A549 (cell line): ENCODE measurements at regions not wholly inside any gene's neighbourhood (a gene's known extent, or its start where the extent isn't known, plus 50 kb on each side); places are given as distances from the start of the nearest gene placed in this dataset.

Experiments used
- ATAC-seq, 2 experiments: fragments of 200-7000 bp in 1 of 2; fragments of >200 bp in 1 of 2; cut with Nextera tagmentation in 1 of 2; cut with Tn5 transposase in 1 of 2; 3 replicates each; pipeline versions ENCODE4 v1.8.0 to v1.9.1; 2018 to 2020; ENCODE audit warnings: mild to moderate bottlenecking in 1 of 2, moderate library complexity in 1 of 2
- CTCF ChIA-PET: fragments of 300-600 bp; sonication (Branson Sonifier 250); formaldehyde crosslinking; extraction: SDS; loops from one replicate; lab custom pipeline; 2021; ENCODE audit warnings: antibody characterized with exemption, inconsistent platforms; lab: Yijun Ruan, JAX
- POLR2A ChIA-PET: fragments of 350-600 bp; formaldehyde crosslinking; extraction: SDS; loops from one replicate; lab custom pipeline; 2021; ENCODE audit warnings: antibody characterized with exemption, inconsistent platforms; lab: Yijun Ruan, JAX
- DNase-seq, 2 experiments: peaks; one replicate each; pipeline versions ENCODE4 v3.0.0 to v3.0.0-alpha.2; 2011 to 2016; ENCODE audit warnings: low read depth in 1 of 2, low spot score in 1 of 2
- FAIRE-seq: peaks from 2 replicates; lab custom pipeline; 2011; peaks lifted over from hg19 to GRCh38; lab: Jason Lieb, UNC
- H3K27ac ChIP-seq, 2 experiments: fragments of >200 bp; sonication (Bioruptor Twin); formaldehyde crosslinking; 3 replicates each; pipeline ENCODE4 v1.5.1; 2016 to 2017
- H3K4me1 ChIP-seq: fragments of >200 bp; sonication (Bioruptor Twin); formaldehyde crosslinking; 3 replicates; pipeline ENCODE4 v1.6.1; 2016
- H3K4me2 ChIP-seq: fragments of >200 bp; sonication (Bioruptor Twin); formaldehyde crosslinking; 3 replicates; pipeline ENCODE4 v1.6.1; 2016
- H3K4me3 ChIP-seq: fragments of >200 bp; sonication (Bioruptor Twin); formaldehyde crosslinking; 3 replicates; pipeline ENCODE4 v1.5.1; 2016
- H3K9me3 ChIP-seq: fragments of >200 bp; sonication (Bioruptor Twin); formaldehyde crosslinking; 3 replicates; pipeline ENCODE4 v1.6.1; 2016
- CBX2 ChIP-seq: fragments of 200-600 bp; sonication (generic); IDR thresholded peaks from 2 replicates; pipeline ENCODE4 v1.6.1; 2016; ENCODE audit warnings: low read depth, mild to moderate bottlenecking, borderline replicate concordance
- CEBPB ChIP-seq, 2 experiments: fragments of >200 bp in 1 of 2; sonication (Bioruptor Twin) in 1 of 2; formaldehyde crosslinking in 1 of 2; IDR thresholded peaks; 2 replicates each; pipeline ENCODE4 v1.6.1; 2012 to 2016
- CHD2 ChIP-seq: fragments of 150-350 bp; IDR thresholded peaks from 2 replicates; pipeline ENCODE4 v1.6.1; 2014; ENCODE audit warnings: low read length; ENCODE audit not compliant: partially characterized antibody
- EHF ChIP-seq: fragments of 250-450 bp; sonication (Bioruptor Pico); IDR thresholded peaks from 2 replicates; pipeline ENCODE4 v1.5.0; 2020; ENCODE audit warnings: mild to moderate bottlenecking
- EHMT2 ChIP-seq: fragments of 200-600 bp; sonication (generic); IDR thresholded peaks from 2 replicates; pipeline ENCODE4 v1.6.1; 2016; ENCODE audit warnings: antibody characterized with exemption, low read depth, mild to moderate bottlenecking, moderate library complexity
- FOSB ChIP-seq: fragments of 250-450 bp; sonication (Bioruptor Pico); IDR thresholded peaks from 2 replicates; pipeline ENCODE4 v1.5.0; 2020; ENCODE audit warnings: mild to moderate bottlenecking, moderate library complexity
- FOSL2 ChIP-seq, 2 experiments: fragments of 450-650 bp in 1 of 2; fragments of >200 bp in 1 of 2; sonication (Bioruptor Twin) in 1 of 2; formaldehyde crosslinking; IDR thresholded peaks; 2 replicates each; pipeline versions ENCODE4 v1.5.0 to v1.6.1; 2016 to 2020; ENCODE audit warnings: mild to moderate bottlenecking in 1 of 2, moderate library complexity in 1 of 2
- FOXS1 ChIP-seq: fragments of 250-450 bp; sonication (Bioruptor Pico); IDR thresholded peaks from 2 replicates; pipeline ENCODE4 v1.5.0; 2020; ENCODE audit warnings: mild to moderate bottlenecking, moderate library complexity
- GATA3 ChIP-seq: IDR thresholded peaks from 2 replicates; pipeline ENCODE4 v1.6.1; 2012; ENCODE audit warnings: borderline replicate concordance
- HDAC2 ChIP-seq: fragments of 200-600 bp; sonication (generic); IDR thresholded peaks from 2 replicates; pipeline ENCODE4 v1.6.1; 2016
- JUN ChIP-seq, 2 experiments: fragments of >200 bp; sonication (Bioruptor Twin); formaldehyde crosslinking; IDR thresholded peaks; 2 replicates in 1 of 2; 3 replicates in 1 of 2; pipeline ENCODE4 v1.6.1; 2016 to 2017
- NFE2L2 ChIP-seq: fragments of 150-350 bp; conservative IDR thresholded peaks from 2 replicates; pipeline ENCODE4 v1.6.1; 2014; ENCODE audit warnings: low read length
- NR3C1 ChIP-seq: fragments of >200 bp; sonication (Bioruptor Twin); formaldehyde crosslinking; IDR thresholded peaks from 3 replicates; pipeline ENCODE4 v1.6.1; 2017
- PHF8 ChIP-seq: fragments of 200-600 bp; sonication (generic); IDR thresholded peaks from 2 replicates; pipeline ENCODE4 v1.6.1; 2016; ENCODE audit warnings: low read depth, mild to moderate bottlenecking, antibody characterized with exemption, moderate library complexity, borderline replicate concordance
- RAD21 ChIP-seq, 2 experiments: fragments of >200 bp in 1 of 2; sonication (Bioruptor Twin) in 1 of 2; formaldehyde crosslinking in 1 of 2; IDR thresholded peaks in 1 of 2; conservative IDR thresholded peaks in 1 of 2; 2 replicates in 1 of 2; 3 replicates in 1 of 2; pipeline ENCODE4 v1.6.1; 2012 to 2018; ENCODE audit warnings: inconsistent platforms in 1 of 2
- RNF2 ChIP-seq: fragments of 200-600 bp; sonication (generic); IDR thresholded peaks from 2 replicates; pipeline ENCODE4 v1.6.1; 2016; ENCODE audit warnings: low read depth, mild to moderate bottlenecking, antibody characterized with exemption, moderate library complexity, borderline replicate concordance
- SMC3 ChIP-seq: fragments of >200 bp; sonication (Bioruptor Twin); formaldehyde crosslinking; IDR thresholded peaks from 3 replicates; pipeline ENCODE4 v1.6.1; 2018; ENCODE audit warnings: inconsistent platforms
- TP53 ChIP-seq: fragments of 250-450 bp; sonication (Bioruptor Pico); IDR thresholded peaks from 2 replicates; pipeline ENCODE4 v1.5.0; 2021; ENCODE audit warnings: mild to moderate bottlenecking, moderate library complexity
- WGBS: methylation state at CpG from one replicate; pipeline ENCODE4 v1.1.6; 2017; ENCODE audit errors: missing lambda C conversion rate; 5-methylcytosine and 5-hydroxymethylcytosine counted together
- TF ChIP-seq, protein P1 (sequence below): IDR thresholded peaks from 2 replicates; pipeline ENCODE4 v1.6.1; 2012
- TF ChIP-seq, protein P2 (sequence below): fragments of 150-350 bp; IDR thresholded peaks from 2 replicates; pipeline ENCODE4 v1.6.1; 2014; ENCODE audit warnings: low read depth, mild to moderate bottlenecking, low read length
- TF ChIP-seq, protein P3 (sequence below): fragments of >200 bp; sonication (Bioruptor Twin); formaldehyde crosslinking; IDR thresholded peaks from 3 replicates; pipeline ENCODE4 v1.6.1; 2016
- TF ChIP-seq, protein P4 (sequence below): fragments of >200 bp; sonication (Bioruptor Twin); formaldehyde crosslinking; IDR thresholded peaks from 2 replicates; pipeline ENCODE4 v1.6.1; 2016
- TF ChIP-seq, protein P5 (sequence below): IDR thresholded peaks from 2 replicates; pipeline ENCODE4 v1.6.1; 2012; ENCODE audit warnings: low read depth, borderline replicate concordance
- TF ChIP-seq, protein P6 (sequence below): IDR thresholded peaks from 2 replicates; pipeline ENCODE4 v1.6.1; 2012

DNA sequence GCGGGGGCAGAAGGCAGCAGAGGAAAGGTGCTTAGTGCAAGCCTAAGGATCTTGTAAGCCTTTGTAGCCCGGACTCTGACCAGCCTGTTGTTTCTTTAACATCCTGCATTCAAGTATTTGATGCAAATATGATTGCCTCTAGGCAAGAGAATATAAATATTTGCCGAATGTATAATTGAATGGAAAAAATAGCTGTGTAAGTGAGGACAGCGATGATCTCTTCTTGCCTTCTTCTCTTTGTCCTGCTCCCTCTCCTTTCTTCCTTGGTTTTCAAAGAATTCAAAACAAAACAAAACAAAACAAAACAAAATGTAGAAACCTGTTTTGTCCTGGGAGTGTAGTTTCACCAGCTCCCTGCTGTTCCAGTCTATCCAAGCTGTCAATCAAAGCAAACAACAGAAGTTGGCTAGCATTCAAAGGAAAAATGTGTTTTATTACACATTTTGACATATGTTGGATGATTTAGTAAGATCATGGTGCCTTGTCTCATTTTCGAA is 74.9 kb upstream of the CPM start:
- CTCF ChIA-PET: no interaction called here
- no peak for FAIRE-seq
- DNase-seq: no peak
- POLR2A ChIA-PET: interaction anchor here (1.1 kb wide), 1 partner anchor 44 kb away, joined by 3 read pairs; no protein-coding TSS in a partner anchor
- ATAC-seq: peak; percentile 14 to 70; a peak in 3 of 6 replicates
- H3K27ac ChIP-seq: peak overlapping the region in 1 of 2 experiments; percentile 20; a peak in 1 of 6 replicates
- H3K9me3 ChIP-seq: no peaks in the 10 kb centered on the region
- TF ChIP-seq HDAC2 (no peak), FOXS1 (CRISPR knock-in tag) (no peak), CHD2 (no peak), SMC3 (no peak), TP53 (no peak), JUN (IDR thresholded peaks at IDR 0.05) (no peak), RAD21 (conservative IDR thresholded peaks at IDR 0.05 in 1 of 2, IDR thresholded peaks at IDR 0.05 in 1 of 2) (no peak), GATA3 (no peak), CEBPB (IDR thresholded peaks at IDR 0.05) (no peak)
- TF ChIP-seq, protein P1, sequence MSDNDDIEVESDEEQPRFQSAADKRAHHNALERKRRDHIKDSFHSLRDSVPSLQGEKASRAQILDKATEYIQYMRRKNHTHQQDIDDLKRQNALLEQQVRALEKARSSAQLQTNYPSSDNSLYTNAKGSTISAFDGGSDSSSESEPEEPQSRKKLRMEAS: no peak
- TF ChIP-seq, protein P2, sequence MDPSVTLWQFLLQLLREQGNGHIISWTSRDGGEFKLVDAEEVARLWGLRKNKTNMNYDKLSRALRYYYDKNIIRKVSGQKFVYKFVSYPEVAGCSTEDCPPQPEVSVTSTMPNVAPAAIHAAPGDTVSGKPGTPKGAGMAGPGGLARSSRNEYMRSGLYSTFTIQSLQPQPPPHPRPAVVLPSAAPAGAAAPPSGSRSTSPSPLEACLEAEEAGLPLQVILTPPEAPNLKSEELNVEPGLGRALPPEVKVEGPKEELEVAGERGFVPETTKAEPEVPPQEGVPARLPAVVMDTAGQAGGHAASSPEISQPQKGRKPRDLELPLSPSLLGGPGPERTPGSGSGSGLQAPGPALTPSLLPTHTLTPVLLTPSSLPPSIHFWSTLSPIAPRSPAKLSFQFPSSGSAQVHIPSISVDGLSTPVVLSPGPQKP: no peak
- no peak overlapping the region for H3K4me3 ChIP-seq
- peak overlapping the region; percentile 55 for H3K4me2 ChIP-seq
- peaks cover 17% of the 10 kb centered on the region for H3K4me1 ChIP-seq
- whole genome bisulfite sequencing: 50% methylated on average over 5 of the region's 5 CpGs

DNA sequence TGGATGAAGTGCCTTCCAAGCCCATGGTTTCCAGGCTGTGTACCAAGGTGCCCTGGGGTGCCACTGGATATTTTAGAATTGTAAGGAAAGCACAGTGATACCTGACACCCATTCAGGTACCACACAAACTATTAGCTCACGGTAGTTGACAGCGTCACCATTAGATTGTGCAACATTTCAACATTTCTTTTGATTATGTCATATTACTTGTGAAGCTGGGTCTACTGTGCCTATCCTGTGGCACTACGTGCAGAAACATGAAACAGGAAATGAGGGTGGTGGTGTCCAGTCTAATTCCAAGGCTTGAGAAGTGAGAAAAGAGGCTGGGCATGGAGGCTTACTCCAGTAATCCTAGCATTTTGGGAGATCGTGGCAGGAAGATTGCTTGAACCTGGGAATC is 75.5 kb upstream of the CPM start:
- no peak overlapping the region for H3K4me3 ChIP-seq
- peak; percentile 16 to 47; a peak in 1 of 4 replicates for TF ChIP-seq CEBPB (IDR thresholded peaks at IDR 0.05)
- no peak for TF ChIP-seq RNF2
- TF ChIP-seq, all 56 proteins: peak for 1
- FAIRE-seq (no peak), ATAC-seq (no peak), DNase-seq (no peak)
- peaks cover 17% of the 10 kb centered on the region for H3K4me1 ChIP-seq
- H3K27ac ChIP-seq: no peak overlapping the region
- ChIA-PET POLR2A (interaction anchor here (1.1 kb wide), 1 partner anchor 44 kb away, joined by 3 read pairs; no protein-coding TSS in a partner anchor), CTCF (interaction anchor here (1.6 kb wide), 1 partner anchor 62 kb away, joined by 4 read pairs; no protein-coding TSS in a partner anchor)
- no peak overlapping the region for H3K4me2 ChIP-seq
- H3K9me3 ChIP-seq: no peaks in the 10 kb centered on the region
- WGBS: 76% methylated on average over 4 of the region's 4 CpGs

DNA sequence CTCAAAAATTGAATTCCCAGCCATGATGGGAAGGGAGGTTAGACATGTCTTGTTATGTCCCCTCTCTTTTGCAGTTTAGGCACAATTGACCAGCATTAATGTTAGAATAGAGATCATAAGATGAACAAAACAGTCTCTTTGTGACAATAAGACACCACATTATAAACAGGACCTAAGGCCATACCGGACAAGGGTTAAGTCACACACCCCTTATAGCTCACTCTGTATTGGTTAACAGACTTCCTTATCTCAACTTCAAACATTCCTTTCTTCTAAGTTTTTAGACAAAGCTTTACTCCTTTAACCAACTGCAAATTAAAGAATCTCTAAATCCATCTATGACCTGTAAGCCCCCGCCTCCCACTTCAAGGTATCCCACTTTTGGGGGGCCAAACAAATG is 81.1 kb upstream of the CPM start:
- CTCF ChIA-PET: interaction anchor here (1.2 kb wide), 1 partner anchor 10 kb away, joined by 3 read pairs; no protein-coding TSS in a partner anchor
- no peak for ATAC-seq
- H3K4me3 ChIP-seq: no peak overlapping the region
- TF ChIP-seq NFE2L2 (no peak), CBX2 (no peak)
- TF ChIP-seq, all 56 proteins: peak for 0
- H3K4me2 ChIP-seq: no peak overlapping the region
- H3K27ac ChIP-seq: no peak overlapping the region
- no peak for FAIRE-seq
- POLR2A ChIA-PET: no interaction called here
- H3K4me1 ChIP-seq: no peaks in the 10 kb centered on the region
- 36% methylated on average over 2 of the region's 2 CpGs for WGBS
- DNase-seq: no peak
- H3K9me3 ChIP-seq: no peaks in the 10 kb centered on the region

DNA sequence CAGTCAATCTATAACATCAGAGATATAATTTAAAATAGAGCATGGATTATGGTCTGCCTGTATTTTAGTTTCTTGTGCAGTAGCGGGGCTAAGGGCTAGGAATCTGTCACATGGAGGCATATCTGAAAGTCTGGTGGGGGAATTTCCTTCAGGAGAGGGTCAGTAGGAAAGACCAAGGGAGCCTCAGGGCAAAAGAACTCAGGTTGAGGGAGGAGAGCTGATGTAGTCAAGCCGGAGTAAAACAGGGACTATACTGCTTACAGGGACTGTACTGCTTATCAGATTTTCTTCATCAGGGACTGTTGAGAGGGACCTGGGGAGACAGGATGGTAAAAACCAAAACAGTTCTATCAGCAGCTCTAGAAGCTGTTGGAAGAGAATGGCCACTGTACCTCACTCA is 82.0 kb upstream of the CPM start:
- no peak overlapping the region for H3K27ac ChIP-seq
- WGBS: 85% methylated on average over 2 of the region's 2 CpGs
- H3K4me3 ChIP-seq: no peak overlapping the region
- DNase-seq (no peak), FAIRE-seq (no peak), ATAC-seq (no peak)
- H3K9me3 ChIP-seq: no peaks in the 10 kb centered on the region
- H3K4me2 ChIP-seq: no peak overlapping the region
- no peaks in the 10 kb centered on the region for H3K4me1 ChIP-seq
- ChIA-PET POLR2A (no interaction called here), CTCF (interaction anchor here (1.2 kb wide), 1 partner anchor 77 kb away, joined by 3 read pairs; no protein-coding TSS in a partner anchor)
- TF ChIP-seq, protein P3, sequence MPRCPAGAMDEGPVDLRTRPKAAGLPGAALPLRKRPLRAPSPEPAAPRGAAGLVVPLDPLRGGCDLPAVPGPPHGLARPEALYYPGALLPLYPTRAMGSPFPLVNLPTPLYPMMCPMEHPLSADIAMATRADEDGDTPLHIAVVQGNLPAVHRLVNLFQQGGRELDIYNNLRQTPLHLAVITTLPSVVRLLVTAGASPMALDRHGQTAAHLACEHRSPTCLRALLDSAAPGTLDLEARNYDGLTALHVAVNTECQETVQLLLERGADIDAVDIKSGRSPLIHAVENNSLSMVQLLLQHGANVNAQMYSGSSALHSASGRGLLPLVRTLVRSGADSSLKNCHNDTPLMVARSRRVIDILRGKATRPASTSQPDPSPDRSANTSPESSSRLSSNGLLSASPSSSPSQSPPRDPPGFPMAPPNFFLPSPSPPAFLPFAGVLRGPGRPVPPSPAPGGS: no peak
- TF ChIP-seq, protein P4, sequence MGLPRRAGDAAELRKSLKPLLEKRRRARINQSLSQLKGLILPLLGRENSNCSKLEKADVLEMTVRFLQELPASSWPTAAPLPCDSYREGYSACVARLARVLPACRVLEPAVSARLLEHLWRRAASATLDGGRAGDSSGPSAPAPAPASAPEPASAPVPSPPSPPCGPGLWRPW: no peak
- TF ChIP-seq, protein P5, sequence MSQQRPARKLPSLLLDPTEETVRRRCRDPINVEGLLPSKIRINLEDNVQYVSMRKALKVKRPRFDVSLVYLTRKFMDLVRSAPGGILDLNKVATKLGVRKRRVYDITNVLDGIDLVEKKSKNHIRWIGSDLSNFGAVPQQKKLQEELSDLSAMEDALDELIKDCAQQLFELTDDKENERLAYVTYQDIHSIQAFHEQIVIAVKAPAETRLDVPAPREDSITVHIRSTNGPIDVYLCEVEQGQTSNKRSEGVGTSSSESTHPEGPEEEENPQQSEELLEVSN: no peak
- no peak for TF ChIP-seq TP53
- no peak for TF ChIP-seq FOSB (CRISPR knock-in tag)
- no peak for TF ChIP-seq EHMT2
- TF ChIP-seq PHF8: no peak
- no peak for TF ChIP-seq NR3C1
- TF ChIP-seq NFE2L2: no peak
- TF ChIP-seq, protein P6, sequence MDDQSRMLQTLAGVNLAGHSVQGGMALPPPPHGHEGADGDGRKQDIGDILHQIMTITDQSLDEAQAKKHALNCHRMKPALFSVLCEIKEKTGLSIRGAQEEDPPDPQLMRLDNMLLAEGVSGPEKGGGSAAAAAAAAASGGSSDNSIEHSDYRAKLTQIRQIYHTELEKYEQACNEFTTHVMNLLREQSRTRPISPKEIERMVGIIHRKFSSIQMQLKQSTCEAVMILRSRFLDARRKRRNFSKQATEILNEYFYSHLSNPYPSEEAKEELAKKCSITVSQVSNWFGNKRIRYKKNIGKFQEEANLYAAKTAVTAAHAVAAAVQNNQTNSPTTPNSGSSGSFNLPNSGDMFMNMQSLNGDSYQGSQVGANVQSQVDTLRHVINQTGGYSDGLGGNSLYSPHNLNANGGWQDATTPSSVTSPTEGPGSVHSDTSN: no peak
- TF ChIP-seq FOSL2 (IDR thresholded peaks at IDR 0.05): no peak
- TF ChIP-seq FOSL2 (CRISPR knock-in tag; IDR thresholded peaks at IDR 0.05): no peak
- no peak for TF ChIP-seq EHF (CRISPR knock-in tag)
- TF ChIP-seq, protein P2: no peak
